Panc1 (cell line): ENCODE measurements at regions not wholly inside any gene's neighbourhood (a gene's known extent, or its start where the extent isn't known, plus 50 kb on each side); places are given as distances from the start of the nearest gene placed in this dataset.
"Not testable (repeated sequence)": the region's sequence is repeated elsewhere in the genome, so short reads cannot be mapped to it uniquely, and the experiment has no call there.

Experiments
- ATAC-seq: fragments of 200-7000 bp; cut with Tn5 transposase; 2 replicates; pipeline ENCODE4 v1.9.1; 2020; ENCODE audit warnings: mild to moderate bottlenecking, moderate library complexity
- BruUV-seq: library from RNA; stranded (reverse); fragments of 400-500 nt; replicated peaks from 2 replicates; lab custom pipeline; 2021; lab: Mats Ljungman, UMichigan
- CTCF ChIA-PET: fragments of 300-600 bp; sonication (Branson Sonifier 250); formaldehyde crosslinking; loops from one replicate; lab custom pipeline; 2022; ENCODE audit warnings: antibody characterized with exemption; lab: Charles Lee
- POLR2A ChIA-PET: fragments of 300-600 bp; sonication (Branson Sonifier 250); formaldehyde crosslinking; loops from one replicate; lab custom pipeline; 2022; ENCODE audit warnings: antibody characterized with exemption; lab: Charles Lee
- DNase-seq: peaks from one replicate; pipeline ENCODE4 v3.0.0-alpha.2; 2010; ENCODE audit warnings: low read depth, low spot score
- H3K27ac ChIP-seq: 2 replicates; pipeline ENCODE4 v1.5.1; 2011; ENCODE audit warnings: mild to moderate bottlenecking, low read length, inconsistent platforms
- H3K27me3 ChIP-seq: fragments of 200-500 bp; sonication (Bioruptor generic); 2 replicates; pipeline ENCODE4 v1.6.0; 2014; ENCODE audit warnings: low read length, inconsistent platforms; ENCODE audit not compliant: control insufficient read depth, insufficient read depth
- H3K36me3 ChIP-seq: fragments of 200-500 bp; sonication (Bioruptor generic); 2 replicates; pipeline ENCODE4 v1.5.1; 2014; ENCODE audit warnings: inconsistent platforms, mild to moderate bottlenecking, low read length, moderate library complexity; ENCODE audit not compliant: control insufficient read depth, insufficient read depth
- H3K4me1 ChIP-seq: 2 replicates; pipeline ENCODE4 v1.5.1; 2011; ENCODE audit warnings: inconsistent platforms, mild to moderate bottlenecking, low read length, moderate library complexity; ENCODE audit not compliant: control insufficient read depth, insufficient read depth
- H3K4me3 ChIP-seq, 2 experiments: 2 replicates each; pipeline ENCODE4 v1.5.1; 2011 to 2012; ENCODE audit warnings: low read depth in 2 of 2, low read length in 2 of 2, mild to moderate bottlenecking in 2 of 2, inconsistent platforms in 1 of 2, moderate library complexity in 1 of 2
- H3K9me3 ChIP-seq: fragments of 200-500 bp; sonication (Bioruptor generic); 2 replicates; pipeline ENCODE4 v1.5.1; 2014; ENCODE audit warnings: low read depth, mild to moderate bottlenecking, inconsistent platforms, low read length, moderate library complexity; ENCODE audit not compliant: control insufficient read depth, insufficient read depth
- CTCF ChIP-seq: fragments of 450-650 bp; IDR thresholded peaks from 2 replicates; pipeline ENCODE4 v1.5.1; 2017; ENCODE audit warnings: mild to moderate bottlenecking
- POLR2AphosphoS5 ChIP-seq: IDR thresholded peaks from 2 replicates; pipeline ENCODE4 v1.6.1; 2012; ENCODE audit warnings: mild to moderate bottlenecking, low read depth, low read length, moderate library complexity
- REST ChIP-seq, 2 experiments: IDR thresholded peaks; 2 replicates each; pipeline ENCODE4 v1.6.1; 2011 to 2012; ENCODE audit warnings: low read depth in 2 of 2, control low read depth in 1 of 2, low read length in 1 of 2, mild to moderate bottlenecking in 1 of 2, moderate library complexity in 1 of 2; ENCODE audit not compliant: insufficient read depth in 1 of 2
- SIN3A ChIP-seq: IDR thresholded peaks from 2 replicates; pipeline ENCODE4 v1.6.1; 2012; ENCODE audit warnings: low read depth, mild to moderate bottlenecking, low read length, moderate library complexity, borderline replicate concordance; ENCODE audit not compliant: insufficient read depth
- TCF7L2 ChIP-seq: IDR thresholded peaks from 2 replicates; pipeline ENCODE4 v1.6.1; 2011; ENCODE audit warnings: mild to moderate bottlenecking, low read depth, low read length, inconsistent platforms
- in situ Hi-C: cut with HindIII; loops from 2 replicates; pipeline ENCODE4 v1.10.0; 2016; ENCODE audit warnings: low sequenced_read_pairs, low pct_unique_long_range_greater_than_20kb
- intact Hi-C: fragments of 100-400 bp; cut with micrococcal nuclease; formaldehyde crosslinking; loops from one replicate; pipeline ENCODE4 v1.10.0; 2022; ENCODE audit not compliant: unreplicated experiment

- BruUV-seq, result no TSS peak
- ChIA-PET POLR2A (no interaction called here), CTCF (no interaction called here)
- Histone ChIP-seq H3K4me1 (no peaks in the 10 kb centered on the region), H3K36me3 (no peaks in the 10 kb centered on the region), H3K4me3 (no peak overlapping the region), H3K27ac (no peak overlapping the region), H3K9me3 (no peaks in the 10 kb centered on the region), H3K27me3 (no peaks in the 10 kb centered on the region)
- DNase-seq (no peak), ATAC-seq (no peak)
- in situ Hi-C loops, result no loop called here
- TF ChIP-seq CTCF (no peak), SIN3A (no peak), TCF7L2 (no peak), REST (IDR thresholded peaks at IDR 0.05; ENCODE audit: insufficient read depth in 1 of 2, low read depth in 2 of 2, low read length in 1 of 2) (no peak), POLR2AphosphoS5 (no peak)
- intact Hi-C loops, result no loop called here
These were observed 67.1 kb upstream of the SPIN4 start for GRCh38 chrX:63418211-63418610.

- ChIA-PET CTCF (no interaction called here), POLR2A (no interaction called here)
- Histone ChIP-seq H3K27ac (no peak overlapping the region), H3K27me3 (no peaks in the 10 kb centered on the region), H3K36me3 (no peaks in the 10 kb centered on the region), H3K9me3 (no peaks in the 10 kb centered on the region), H3K4me1 (no peaks in the 10 kb centered on the region), H3K4me3 (no peak overlapping the region)
- no peak for DNase-seq
- intact Hi-C loops (no loop called here), in situ Hi-C loops (no loop called here)
- no TSS peak for BruUV-seq
- TF ChIP-seq POLR2AphosphoS5 (no peak), TCF7L2 (no peak), SIN3A (no peak), REST (IDR thresholded peaks at IDR 0.05; ENCODE audit: insufficient read depth in 1 of 2, low read depth in 2 of 2, low read length in 1 of 2) (no peak), CTCF (no peak)
- no peak for ATAC-seq
These were observed 66.5 kb upstream of the SPIN4 start for GRCh38 chrX:63417649-63418048.

GRCh38 chrX:63409934-63410333 is 58.8 kb upstream of the SPIN4 start:
- POLR2A ChIA-PET, BruUV-seq, H3K4me3 ChIP-seq, H3K27ac ChIP-seq, CTCF ChIA-PET, H3K9me3 ChIP-seq, ATAC-seq, DNase-seq, in situ Hi-C loops, H3K4me1 ChIP-seq, H3K36me3 ChIP-seq, H3K27me3 ChIP-seq, intact Hi-C loops: not testable (repeated sequence)
